ENCODE measurements at regions not wholly inside any gene's neighbourhood (a gene's known extent, or its start where the extent isn't known, plus 50 kb on each side); places are given as distances from the start of the nearest gene placed in this dataset.

DNA sequence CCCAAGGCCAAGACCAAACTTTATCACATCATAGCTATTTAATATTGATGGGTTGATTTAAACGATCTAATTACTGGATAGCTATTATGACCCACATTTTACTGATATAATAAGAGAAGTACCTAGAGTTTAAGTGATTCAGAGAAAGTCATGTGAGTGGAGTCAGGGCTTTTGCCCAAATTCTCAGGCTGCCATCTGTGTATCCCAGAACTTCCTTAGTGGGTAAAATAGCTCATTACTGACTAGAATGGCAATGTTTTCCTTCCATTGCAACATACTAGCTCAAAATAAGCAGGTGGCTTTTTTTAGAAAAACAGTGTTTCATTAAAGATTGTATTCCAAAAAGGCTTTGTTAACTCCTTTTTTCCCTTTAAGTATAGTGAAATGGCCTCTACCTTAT is 113.9 kb upstream of the MAF start:
- Mint-ChIP-seq H3K27ac (no peak overlapping the region), H3K4me3 (no peak overlapping the region), H3K9me3 (no peaks in the 10 kb centered on the region; the same call in 1 of the 2 replicates)

DNA sequence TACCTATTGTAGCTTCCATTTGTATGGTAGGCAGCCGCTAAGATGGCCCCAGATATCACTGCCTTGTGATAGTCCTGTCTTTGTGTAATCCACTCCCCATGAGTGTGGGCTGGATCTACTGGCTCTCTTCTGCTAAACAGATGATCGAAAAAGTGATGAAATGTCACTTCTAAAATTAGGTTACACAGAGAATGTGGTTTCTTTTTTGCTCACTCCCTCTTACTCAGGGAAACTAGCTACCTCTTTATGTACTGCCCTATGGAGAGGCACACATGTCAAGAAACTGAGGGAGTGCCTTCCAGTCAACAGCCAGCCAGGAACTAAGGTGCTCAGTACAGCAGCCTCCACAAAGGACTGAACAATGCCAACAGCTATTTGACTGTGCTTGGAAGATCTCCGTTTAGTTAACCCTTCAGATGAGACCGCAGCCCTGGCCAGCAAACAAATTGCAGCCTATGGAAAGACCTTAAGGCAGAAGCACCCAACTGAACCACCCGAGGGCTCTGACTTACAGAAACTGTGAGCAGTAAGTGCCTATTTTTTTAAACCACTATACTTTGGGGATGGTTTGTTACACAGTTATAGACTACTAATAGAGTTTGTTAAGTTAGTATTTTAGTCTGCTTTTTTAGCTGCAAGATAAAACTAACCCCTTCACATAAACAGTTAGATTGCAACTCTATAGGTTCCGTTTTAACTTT is 113.2 kb upstream of the MAF start:
- no peak for DNase-seq (ENCODE audit: low spot score)
- no peaks in the 10 kb centered on the region for H3K27me3 Mint-ChIP-seq (ENCODE audit: low read depth)
- no peaks in the 10 kb centered on the region for H3K4me1 Mint-ChIP-seq
- H3K27ac Mint-ChIP-seq, result no peak overlapping the region
- no peaks in the 10 kb centered on the region; the same call in 1 of the 2 replicates for H3K9me3 Mint-ChIP-seq
- no peak for ATAC-seq
- POLR2A ChIA-PET, result no interaction called here
- no peaks in the 10 kb centered on the region for H3K36me3 Mint-ChIP-seq
- CTCF ChIA-PET, result no interaction called here
- H3K4me3 Mint-ChIP-seq, result no peak overlapping the region
- no peak for TF ChIP-seq TCF7 (CRISPR knock-in tag; IDR thresholded peaks at IDR 0.05; ENCODE audit: low read depth)
- no peak for TF ChIP-seq PRRX2 (CRISPR knock-in tag; IDR thresholded peaks at IDR 0.05)
- no peak for TF ChIP-seq KAT7 (CRISPR knock-in tag; IDR thresholded peaks at IDR 0.05; ENCODE audit: borderline replicate concordance)
- TF ChIP-seq, protein P1, sequence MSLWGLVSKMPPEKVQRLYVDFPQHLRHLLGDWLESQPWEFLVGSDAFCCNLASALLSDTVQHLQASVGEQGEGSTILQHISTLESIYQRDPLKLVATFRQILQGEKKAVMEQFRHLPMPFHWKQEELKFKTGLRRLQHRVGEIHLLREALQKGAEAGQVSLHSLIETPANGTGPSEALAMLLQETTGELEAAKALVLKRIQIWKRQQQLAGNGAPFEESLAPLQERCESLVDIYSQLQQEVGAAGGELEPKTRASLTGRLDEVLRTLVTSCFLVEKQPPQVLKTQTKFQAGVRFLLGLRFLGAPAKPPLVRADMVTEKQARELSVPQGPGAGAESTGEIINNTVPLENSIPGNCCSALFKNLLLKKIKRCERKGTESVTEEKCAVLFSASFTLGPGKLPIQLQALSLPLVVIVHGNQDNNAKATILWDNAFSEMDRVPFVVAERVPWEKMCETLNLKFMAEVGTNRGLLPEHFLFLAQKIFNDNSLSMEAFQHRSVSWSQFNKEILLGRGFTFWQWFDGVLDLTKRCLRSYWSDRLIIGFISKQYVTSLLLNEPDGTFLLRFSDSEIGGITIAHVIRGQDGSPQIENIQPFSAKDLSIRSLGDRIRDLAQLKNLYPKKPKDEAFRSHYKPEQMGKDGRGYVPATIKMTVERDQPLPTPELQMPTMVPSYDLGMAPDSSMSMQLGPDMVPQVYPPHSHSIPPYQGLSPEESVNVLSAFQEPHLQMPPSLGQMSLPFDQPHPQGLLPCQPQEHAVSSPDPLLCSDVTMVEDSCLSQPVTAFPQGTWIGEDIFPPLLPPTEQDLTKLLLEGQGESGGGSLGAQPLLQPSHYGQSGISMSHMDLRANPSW (CRISPR knock-in tag; conservative IDR thresholded peaks at IDR 0.05; ENCODE audit: low read depth), result no peak
- TF ChIP-seq EMX1 (CRISPR knock-in tag; IDR thresholded peaks at IDR 0.05), result no peak
- TF ChIP-seq, protein P2, sequence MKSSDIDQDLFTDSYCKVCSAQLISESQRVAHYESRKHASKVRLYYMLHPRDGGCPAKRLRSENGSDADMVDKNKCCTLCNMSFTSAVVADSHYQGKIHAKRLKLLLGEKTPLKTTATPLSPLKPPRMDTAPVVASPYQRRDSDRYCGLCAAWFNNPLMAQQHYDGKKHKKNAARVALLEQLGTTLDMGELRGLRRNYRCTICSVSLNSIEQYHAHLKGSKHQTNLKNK (CRISPR knock-in tag; IDR thresholded peaks at IDR 0.05), result no peak
- TF ChIP-seq CREB1 (CRISPR knock-in tag; IDR thresholded peaks at IDR 0.05), result no peak
- TF ChIP-seq, protein P3, sequence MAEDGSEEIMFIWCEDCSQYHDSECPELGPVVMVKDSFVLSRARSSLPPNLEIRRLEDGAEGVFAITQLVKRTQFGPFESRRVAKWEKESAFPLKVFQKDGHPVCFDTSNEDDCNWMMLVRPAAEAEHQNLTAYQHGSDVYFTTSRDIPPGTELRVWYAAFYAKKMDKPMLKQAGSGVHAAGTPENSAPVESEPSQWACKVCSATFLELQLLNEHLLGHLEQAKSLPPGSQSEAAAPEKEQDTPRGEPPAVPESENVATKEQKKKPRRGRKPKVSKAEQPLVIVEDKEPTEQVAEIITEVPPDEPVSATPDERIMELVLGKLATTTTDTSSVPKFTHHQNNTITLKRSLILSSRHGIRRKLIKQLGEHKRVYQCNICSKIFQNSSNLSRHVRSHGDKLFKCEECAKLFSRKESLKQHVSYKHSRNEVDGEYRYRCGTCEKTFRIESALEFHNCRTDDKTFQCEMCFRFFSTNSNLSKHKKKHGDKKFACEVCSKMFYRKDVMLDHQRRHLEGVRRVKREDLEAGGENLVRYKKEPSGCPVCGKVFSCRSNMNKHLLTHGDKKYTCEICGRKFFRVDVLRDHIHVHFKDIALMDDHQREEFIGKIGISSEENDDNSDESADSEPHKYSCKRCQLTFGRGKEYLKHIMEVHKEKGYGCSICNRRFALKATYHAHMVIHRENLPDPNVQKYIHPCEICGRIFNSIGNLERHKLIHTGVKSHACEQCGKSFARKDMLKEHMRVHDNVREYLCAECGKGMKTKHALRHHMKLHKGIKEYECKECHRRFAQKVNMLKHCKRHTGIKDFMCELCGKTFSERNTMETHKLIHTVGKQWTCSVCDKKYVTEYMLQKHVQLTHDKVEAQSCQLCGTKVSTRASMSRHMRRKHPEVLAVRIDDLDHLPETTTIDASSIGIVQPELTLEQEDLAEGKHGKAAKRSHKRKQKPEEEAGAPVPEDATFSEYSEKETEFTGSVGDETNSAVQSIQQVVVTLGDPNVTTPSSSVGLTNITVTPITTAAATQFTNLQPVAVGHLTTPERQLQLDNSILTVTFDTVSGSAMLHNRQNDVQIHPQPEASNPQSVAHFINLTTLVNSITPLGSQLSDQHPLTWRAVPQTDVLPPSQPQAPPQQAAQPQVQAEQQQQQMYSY (CRISPR knock-in tag; IDR thresholded peaks at IDR 0.05), result no peak
- TF ChIP-seq, protein P4, sequence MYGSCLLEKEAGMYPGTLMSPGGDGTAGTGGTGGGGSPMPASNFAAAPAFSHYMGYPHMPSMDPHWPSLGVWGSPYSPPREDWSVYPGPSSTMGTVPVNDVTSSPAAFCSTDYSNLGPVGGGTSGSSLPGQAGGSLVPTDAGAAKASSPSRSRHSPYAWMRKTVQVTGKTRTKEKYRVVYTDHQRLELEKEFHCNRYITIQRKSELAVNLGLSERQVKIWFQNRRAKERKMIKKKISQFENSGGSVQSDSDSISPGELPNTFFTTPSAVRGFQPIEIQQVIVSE (CRISPR knock-in tag; IDR thresholded peaks at IDR 0.05; ENCODE audit: borderline replicate concordance), result no peak
- TF ChIP-seq, protein P5, sequence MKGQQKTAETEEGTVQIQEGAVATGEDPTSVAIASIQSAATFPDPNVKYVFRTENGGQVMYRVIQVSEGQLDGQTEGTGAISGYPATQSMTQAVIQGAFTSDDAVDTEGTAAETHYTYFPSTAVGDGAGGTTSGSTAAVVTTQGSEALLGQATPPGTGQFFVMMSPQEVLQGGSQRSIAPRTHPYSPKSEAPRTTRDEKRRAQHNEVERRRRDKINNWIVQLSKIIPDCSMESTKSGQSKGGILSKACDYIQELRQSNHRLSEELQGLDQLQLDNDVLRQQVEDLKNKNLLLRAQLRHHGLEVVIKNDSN (CRISPR knock-in tag; IDR thresholded peaks at IDR 0.05), result no peak
- TF ChIP-seq, protein P6, sequence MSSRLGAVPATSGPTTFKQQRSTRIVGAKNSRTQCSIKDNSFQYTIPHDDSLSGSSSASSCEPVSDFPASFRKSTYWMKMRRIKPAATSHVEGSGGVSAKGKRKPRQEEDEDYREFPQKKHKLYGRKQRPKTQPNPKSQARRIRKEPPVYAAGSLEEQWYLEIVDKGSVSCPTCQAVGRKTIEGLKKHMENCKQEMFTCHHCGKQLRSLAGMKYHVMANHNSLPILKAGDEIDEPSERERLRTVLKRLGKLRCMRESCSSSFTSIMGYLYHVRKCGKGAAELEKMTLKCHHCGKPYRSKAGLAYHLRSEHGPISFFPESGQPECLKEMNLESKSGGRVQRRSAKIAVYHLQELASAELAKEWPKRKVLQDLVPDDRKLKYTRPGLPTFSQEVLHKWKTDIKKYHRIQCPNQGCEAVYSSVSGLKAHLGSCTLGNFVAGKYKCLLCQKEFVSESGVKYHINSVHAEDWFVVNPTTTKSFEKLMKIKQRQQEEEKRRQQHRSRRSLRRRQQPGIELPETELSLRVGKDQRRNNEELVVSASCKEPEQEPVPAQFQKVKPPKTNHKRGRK (CRISPR knock-in tag; IDR thresholded peaks at IDR 0.05; ENCODE audit: borderline replicate concordance), result no peak
- TF ChIP-seq ZNF671 (CRISPR knock-in tag; IDR thresholded peaks at IDR 0.05), result no peak
- no peak for TF ChIP-seq IRF2 (CRISPR knock-in tag; IDR thresholded peaks at IDR 0.05; ENCODE audit: borderline replicate concordance, low read depth)
- TF ChIP-seq CREM (CRISPR knock-in tag; IDR thresholded peaks at IDR 0.05), result no peak
- no peak for TF ChIP-seq TEAD4 (CRISPR knock-in tag; IDR thresholded peaks at IDR 0.05)

More for the DNA sequence above, 113.9 kb upstream of the MAF start:
- DNase-seq (ENCODE audit: low spot score) (no peak), ATAC-seq (no peak)
- POLR2A ChIA-PET, result no interaction called here
- no peaks in the 10 kb centered on the region for H3K27me3 Mint-ChIP-seq (ENCODE audit: low read depth)
- H3K4me1 Mint-ChIP-seq, result no peaks in the 10 kb centered on the region
- CTCF ChIA-PET, result no interaction called here
- no peaks in the 10 kb centered on the region for H3K36me3 Mint-ChIP-seq
- TF ChIP-seq, protein P7, sequence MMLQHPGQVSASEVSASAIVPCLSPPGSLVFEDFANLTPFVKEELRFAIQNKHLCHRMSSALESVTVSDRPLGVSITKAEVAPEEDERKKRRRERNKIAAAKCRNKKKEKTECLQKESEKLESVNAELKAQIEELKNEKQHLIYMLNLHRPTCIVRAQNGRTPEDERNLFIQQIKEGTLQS (CRISPR knock-in tag; conservative IDR thresholded peaks at IDR 0.05), result no peak
- TF ChIP-seq, protein P8, sequence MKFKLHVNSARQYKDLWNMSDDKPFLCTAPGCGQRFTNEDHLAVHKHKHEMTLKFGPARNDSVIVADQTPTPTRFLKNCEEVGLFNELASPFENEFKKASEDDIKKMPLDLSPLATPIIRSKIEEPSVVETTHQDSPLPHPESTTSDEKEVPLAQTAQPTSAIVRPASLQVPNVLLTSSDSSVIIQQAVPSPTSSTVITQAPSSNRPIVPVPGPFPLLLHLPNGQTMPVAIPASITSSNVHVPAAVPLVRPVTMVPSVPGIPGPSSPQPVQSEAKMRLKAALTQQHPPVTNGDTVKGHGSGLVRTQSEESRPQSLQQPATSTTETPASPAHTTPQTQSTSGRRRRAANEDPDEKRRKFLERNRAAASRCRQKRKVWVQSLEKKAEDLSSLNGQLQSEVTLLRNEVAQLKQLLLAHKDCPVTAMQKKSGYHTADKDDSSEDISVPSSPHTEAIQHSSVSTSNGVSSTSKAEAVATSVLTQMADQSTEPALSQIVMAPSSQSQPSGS (CRISPR knock-in tag; IDR thresholded peaks at IDR 0.05; ENCODE audit: borderline replicate concordance, low read depth), result no peak
- TF ChIP-seq SP1 (CRISPR knock-in tag; conservative IDR thresholded peaks at IDR 0.05) (no peak), ZNF232 (CRISPR knock-in tag; IDR thresholded peaks at IDR 0.05) (no peak), CREB1 (CRISPR knock-in tag; IDR thresholded peaks at IDR 0.05) (no peak), CREM (CRISPR knock-in tag; IDR thresholded peaks at IDR 0.05) (no peak)

All from WTC11 (cell line).